ENCODE measurements at regions not wholly inside any gene's neighbourhood (a gene's known extent, or its start where the extent isn't known, plus 50 kb on each side); places are given as distances from the start of the nearest gene placed in this dataset.

DNA sequence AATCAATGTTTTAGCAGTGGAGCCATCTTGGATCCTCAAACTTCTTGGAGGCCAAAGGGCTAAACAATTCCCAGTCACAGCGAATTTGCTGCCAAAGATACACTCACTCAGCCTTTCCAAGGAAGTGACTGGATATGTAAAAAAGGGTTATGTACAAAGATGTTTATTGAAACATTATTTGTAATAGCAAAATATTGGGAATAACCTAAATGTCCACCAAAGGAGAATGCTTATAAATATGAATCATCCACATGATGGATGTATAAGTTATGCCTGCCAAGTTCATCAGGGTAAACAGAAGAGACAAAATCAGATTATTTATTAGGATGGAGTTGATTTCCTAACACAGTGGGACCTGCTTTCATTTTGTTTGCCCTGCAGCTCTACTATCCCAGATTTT, 145.2 kb upstream of the ABCA1 start:
- TF ChIP-seq, protein P1, sequence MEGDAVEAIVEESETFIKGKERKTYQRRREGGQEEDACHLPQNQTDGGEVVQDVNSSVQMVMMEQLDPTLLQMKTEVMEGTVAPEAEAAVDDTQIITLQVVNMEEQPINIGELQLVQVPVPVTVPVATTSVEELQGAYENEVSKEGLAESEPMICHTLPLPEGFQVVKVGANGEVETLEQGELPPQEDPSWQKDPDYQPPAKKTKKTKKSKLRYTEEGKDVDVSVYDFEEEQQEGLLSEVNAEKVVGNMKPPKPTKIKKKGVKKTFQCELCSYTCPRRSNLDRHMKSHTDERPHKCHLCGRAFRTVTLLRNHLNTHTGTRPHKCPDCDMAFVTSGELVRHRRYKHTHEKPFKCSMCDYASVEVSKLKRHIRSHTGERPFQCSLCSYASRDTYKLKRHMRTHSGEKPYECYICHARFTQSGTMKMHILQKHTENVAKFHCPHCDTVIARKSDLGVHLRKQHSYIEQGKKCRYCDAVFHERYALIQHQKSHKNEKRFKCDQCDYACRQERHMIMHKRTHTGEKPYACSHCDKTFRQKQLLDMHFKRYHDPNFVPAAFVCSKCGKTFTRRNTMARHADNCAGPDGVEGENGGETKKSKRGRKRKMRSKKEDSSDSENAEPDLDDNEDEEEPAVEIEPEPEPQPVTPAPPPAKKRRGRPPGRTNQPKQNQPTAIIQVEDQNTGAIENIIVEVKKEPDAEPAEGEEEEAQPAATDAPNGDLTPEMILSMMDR (IDR thresholded peaks at IDR 0.05) = no peak
- no peak for TF ChIP-seq POLR2AphosphoS5 (IDR thresholded peaks at IDR 0.05)
